IMR-90 (cell line): ENCODE measurements at regions not wholly inside any gene's neighbourhood (a gene's known extent, or its start where the extent isn't known, plus 50 kb on each side); places are given as distances from the start of the nearest gene placed in this dataset.
"Not testable (repeated sequence)": the region's sequence is repeated elsewhere in the genome, so short reads cannot be mapped to it uniquely, and the experiment has no call there.

Experiments
- ATAC-seq: fragments of 200-7000 bp; cut with Tn5 transposase; 2 replicates; pipeline ENCODE4 v1.9.1; 2020; ENCODE audit warnings: low read depth, mild to moderate bottlenecking, moderate library complexity
- BruUV-seq: library from RNA; stranded (reverse); fragments of 400-500 nt; replicated peaks from 2 replicates; lab custom pipeline; 2021; lab: Mats Ljungman, UMichigan
- CTCF ChIA-PET: fragments of 300-600 bp; formaldehyde crosslinking; extraction: SDS; loops from one replicate; lab custom pipeline; 2021; ENCODE audit warnings: antibody characterized with exemption; lab: Yijun Ruan, JAX
- POLR2A ChIA-PET: fragments of 300-600 bp; sonication (Branson Sonifier 250); formaldehyde crosslinking; loops from one replicate; lab custom pipeline; 2022; ENCODE audit warnings: antibody characterized with exemption; ENCODE audit not compliant: unreplicated experiment; lab: Charles Lee
- DNase-seq: peaks from one replicate; pipeline ENCODE4 v3.0.0; 2013
- H2AFZ ChIP-seq: replicated peaks from 2 replicates; pipeline ENCODE3; 2013; ENCODE audit warnings: low read length, mild to moderate bottlenecking; ENCODE audit not compliant: poor library complexity
- H2AK5ac ChIP-seq: 2 replicates; pipeline ENCODE4 v1.6.1; 2013; ENCODE audit warnings: low read depth, low read length, inconsistent platforms
- H2AK9ac ChIP-seq: replicated peaks from 2 replicates; pipeline ENCODE3; 2013; ENCODE audit warnings: mild to moderate bottlenecking, low read depth, low read length, moderate library complexity; ENCODE audit not compliant: poor library complexity
- H2BK120ac ChIP-seq: 2 replicates; pipeline ENCODE4 v1.6.1; 2013; ENCODE audit warnings: low read depth, low read length, inconsistent platforms
- H2BK15ac ChIP-seq: 3 replicates; pipeline ENCODE4 v1.6.1; 2013; ENCODE audit warnings: low read depth, low read length, inconsistent platforms
- H2BK20ac ChIP-seq: 2 replicates; pipeline ENCODE4 v1.6.1; 2013; ENCODE audit warnings: low read depth, mild to moderate bottlenecking, inconsistent platforms, low read length, moderate library complexity
- H2BK5ac ChIP-seq: 2 replicates; pipeline ENCODE4 v1.6.1; 2013; ENCODE audit warnings: mild to moderate bottlenecking, low read depth, low read length, inconsistent platforms; ENCODE audit not compliant: poor library complexity, severe bottlenecking
- H3K14ac ChIP-seq: replicated peaks from 2 replicates; pipeline ENCODE4 v1.6.1; 2013; ENCODE audit warnings: low read depth, low read length, inconsistent platforms
- H3K18ac ChIP-seq: 2 replicates; pipeline ENCODE4 v1.6.1; 2013; ENCODE audit warnings: low read depth, low read length, control low read depth
- H3K23ac ChIP-seq: 2 replicates; pipeline ENCODE4 v1.6.1; 2013; ENCODE audit warnings: low read depth, low read length, inconsistent platforms
- H3K27ac ChIP-seq: 2 replicates; pipeline ENCODE4 v1.5.1; 2013; ENCODE audit warnings: mild to moderate bottlenecking, control low read depth, low read length; ENCODE audit not compliant: insufficient read depth
- H3K27me3 ChIP-seq: 2 replicates; pipeline ENCODE4 v1.6.1; 2013; ENCODE audit warnings: low read length; ENCODE audit not compliant: control insufficient read depth, insufficient read depth
- H3K36me3 ChIP-seq: 2 replicates; pipeline ENCODE4 v1.6.1; 2013; ENCODE audit warnings: low read length, mixed read lengths; ENCODE audit not compliant: control insufficient read depth, insufficient read depth
- H3K4ac ChIP-seq: 2 replicates; pipeline ENCODE4 v1.6.1; 2013; ENCODE audit warnings: low read depth, low read length, inconsistent platforms
- H3K4me1 ChIP-seq: 2 replicates; pipeline ENCODE4 v1.6.1; 2013; ENCODE audit warnings: low read length, mixed read lengths; ENCODE audit not compliant: control insufficient read depth, insufficient read depth
- H3K4me2 ChIP-seq: 2 replicates; pipeline ENCODE4 v1.6.1; 2013; ENCODE audit warnings: low read depth, mild to moderate bottlenecking, control low read depth, low read length, moderate library complexity
- H3K4me3 ChIP-seq: 2 replicates; pipeline ENCODE4 v1.5.1; 2013; ENCODE audit warnings: low read depth, mild to moderate bottlenecking, control low read depth, low read length, moderate library complexity; ENCODE audit not compliant: insufficient read depth
- H3K56ac ChIP-seq: 2 replicates; pipeline ENCODE4 v1.6.1; 2013; ENCODE audit warnings: low read length, inconsistent platforms; ENCODE audit not compliant: insufficient read depth; ENCODE audit errors: extremely low read depth
- H3K79me1 ChIP-seq, 2 experiments: 2 replicates each; pipeline ENCODE4 v1.6.1; 2013; ENCODE audit warnings: low read length in 2 of 2, inconsistent platforms in 1 of 2, low read depth in 1 of 2
- H3K9ac ChIP-seq: 2 replicates; pipeline ENCODE4 v1.6.1; 2013; ENCODE audit warnings: low read depth, low read length, control low read depth
- H3K9me1 ChIP-seq: 2 replicates; pipeline ENCODE4 v1.6.1; 2013; ENCODE audit warnings: low read length, inconsistent platforms; ENCODE audit not compliant: insufficient read depth
- H3K9me3 ChIP-seq: 2 replicates; pipeline ENCODE4 v1.6.1; 2013; ENCODE audit warnings: low read length; ENCODE audit not compliant: control insufficient read depth, insufficient read depth
- H4K20me1 ChIP-seq: 2 replicates; pipeline ENCODE4 v1.6.1; 2013; ENCODE audit warnings: low read length, inconsistent platforms; ENCODE audit not compliant: insufficient read depth
- H4K5ac ChIP-seq: 2 replicates; pipeline ENCODE4 v1.6.1; 2013; ENCODE audit warnings: mild to moderate bottlenecking, low read depth, low read length, control low read depth
- H4K8ac ChIP-seq, 2 experiments: 2 replicates each; pipeline ENCODE4 v1.6.1; 2013; ENCODE audit warnings: low read depth in 2 of 2, low read length in 2 of 2, control low read depth in 1 of 2, inconsistent platforms in 1 of 2
- H4K91ac ChIP-seq: 2 replicates; pipeline ENCODE4 v1.6.1; 2013; ENCODE audit warnings: low read depth, low read length, inconsistent platforms; ENCODE audit not compliant: insufficient read depth
- BHLHE40 ChIP-seq: fragments of 150-350 bp; IDR thresholded peaks from 2 replicates; pipeline ENCODE4 v1.6.1; 2016; ENCODE audit warnings: mild to moderate bottlenecking, low read depth, low read length
- MXI1 ChIP-seq: IDR thresholded peaks from 2 replicates; pipeline ENCODE4 v1.6.1; 2012; ENCODE audit warnings: low read depth, mild to moderate bottlenecking, low read length, moderate library complexity, borderline replicate concordance
- RCOR1 ChIP-seq: IDR thresholded peaks from 2 replicates; pipeline ENCODE4 v1.6.1; 2012; ENCODE audit warnings: mild to moderate bottlenecking, low read length, improper control_type of control experiment; ENCODE audit not compliant: insufficient replicate concordance
- WGBS, 2 experiments: methylation state at CpG; one replicate each; pipeline versions ENCODE4 v1.1.5 to v1.1.7; 2013; ENCODE audit warnings: missing lambda C conversion rate in 2 of 2; ENCODE audit not compliant: insufficient read length in 1 of 2; ENCODE audit errors: extremely low coverage in 2 of 2; 5-methylcytosine and 5-hydroxymethylcytosine counted together
- dilution Hi-C: fragments of 300-500 bp; cut with HindIII; formaldehyde crosslinking; loops from one replicate; pipeline ENCODE4 v1.14.3; 2018; ENCODE audit warnings: low sequenced_read_pairs; ENCODE audit not compliant: unreplicated experiment
- in situ Hi-C: fragments of 300-500 bp; cut with MboI; formaldehyde crosslinking; loops from 3 replicates; pipeline ENCODE4 v1.14.3; 2019; ENCODE audit warnings: low sequenced_read_pairs, inconsistent platforms, mixed read lengths
- intact Hi-C: fragments of 100-400 bp; cut with micrococcal nuclease; formaldehyde crosslinking; loops from 2 replicates; pipeline ENCODE4 v1.10.0; 2022

DNA sequence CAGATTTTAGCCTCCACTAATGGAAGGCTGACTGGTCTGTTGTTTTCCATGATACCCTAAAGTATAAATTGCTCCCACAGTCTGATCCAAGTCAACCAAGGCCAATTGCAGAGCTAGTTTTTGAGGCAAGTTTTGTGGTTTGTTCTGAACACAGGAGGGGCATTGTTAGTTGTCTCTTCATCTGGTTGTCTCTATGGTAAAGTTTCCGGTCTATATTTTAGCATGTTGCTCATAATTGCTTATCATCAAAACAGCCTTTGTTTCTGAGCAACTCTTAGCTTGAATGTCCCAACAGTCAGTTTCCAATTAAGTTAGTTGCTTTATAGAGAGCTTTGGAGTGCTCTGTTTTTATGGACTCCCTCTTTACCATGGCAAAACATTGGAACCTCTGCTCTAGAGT is 217.6 kb upstream of the CARD18 start:
- H3K79me1 ChIP-seq: no peaks in the 10 kb centered on the region
- intact Hi-C loops: no loop called here
- H3K14ac ChIP-seq: no peak overlapping the region
- no peak overlapping the region for H4K8ac ChIP-seq
- no peaks in the 10 kb centered on the region for H3K4me1 ChIP-seq
- H3K23ac ChIP-seq: no peak overlapping the region
- H3K4ac ChIP-seq: no peak overlapping the region
- H4K5ac ChIP-seq: no peak overlapping the region
- H2BK5ac ChIP-seq: no peak overlapping the region
- H3K9ac ChIP-seq: no peak overlapping the region
- ChIA-PET POLR2A (interaction anchor here (0.6 kb wide), 1 partner anchor 448 kb away, joined by 4 read pairs; no protein-coding TSS in a partner anchor), CTCF (no interaction called here)
- in situ Hi-C loops: no loop called here
- DNase-seq: no peak
- dilution Hi-C loops: no loop called here
- H2BK120ac ChIP-seq: no peak overlapping the region
- H3K56ac ChIP-seq: no peak overlapping the region
- no peak overlapping the region for H2BK20ac ChIP-seq
- no peak overlapping the region for H3K18ac ChIP-seq
- H3K27me3 ChIP-seq: no peaks in the 10 kb centered on the region
- no peak overlapping the region for H3K4me2 ChIP-seq
- H4K91ac ChIP-seq: no peak overlapping the region
- no peak overlapping the region for H2AK5ac ChIP-seq
- no peak overlapping the region for H3K27ac ChIP-seq
- H3K4me3 ChIP-seq: no peak overlapping the region
- no peaks in the 10 kb centered on the region for H3K36me3 ChIP-seq
- no peak overlapping the region for H2AFZ ChIP-seq
- no peaks in the 10 kb centered on the region for H3K9me3 ChIP-seq
- no CpG with 5 or more reads among the region's 1 CpG for WGBS, 2 experiments
- no peaks in the 10 kb centered on the region; the same call in 1 of the 2 replicates for H3K9me1 ChIP-seq
- H4K20me1 ChIP-seq: no peaks in the 10 kb centered on the region
- no peak overlapping the region for H2BK15ac ChIP-seq
- H2AK9ac ChIP-seq: no peak overlapping the region
- BruUV-seq: no TSS peak
- TF ChIP-seq MXI1: no peak
- TF ChIP-seq BHLHE40: no peak
- no peak for TF ChIP-seq RCOR1
- ATAC-seq: no peak

DNA sequence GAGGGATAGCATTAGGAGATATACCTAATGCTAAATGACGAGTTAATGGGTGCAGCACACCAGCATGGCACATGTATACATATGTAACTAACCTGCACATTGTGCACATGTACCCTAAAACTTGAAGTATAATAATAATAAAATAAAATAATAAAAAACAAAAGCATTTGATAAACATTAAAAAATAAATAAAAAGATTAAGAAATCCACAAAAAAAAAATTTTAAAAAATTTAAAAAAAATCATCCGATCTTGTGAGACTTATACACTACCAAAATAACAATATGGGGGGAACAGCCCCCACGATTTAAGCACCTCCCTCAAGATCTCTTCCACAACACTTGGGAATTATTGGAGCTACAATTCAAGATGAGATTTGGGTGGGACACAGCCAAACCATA is 210.3 kb upstream of the CARD18 start:
- H2BK20ac ChIP-seq, H3K18ac ChIP-seq, H3K4me2 ChIP-seq, BruUV-seq, ATAC-seq, intact Hi-C loops, H3K23ac ChIP-seq, in situ Hi-C loops, H2AK5ac ChIP-seq, H2BK120ac ChIP-seq, H2BK15ac ChIP-seq, H3K14ac ChIP-seq, H3K27ac ChIP-seq, H3K4me3 ChIP-seq, H2AFZ ChIP-seq, H3K36me3 ChIP-seq, H4K8ac ChIP-seq, dilution Hi-C loops, H4K5ac ChIP-seq, H4K20me1 ChIP-seq, H3K4ac ChIP-seq, H2BK5ac ChIP-seq, H3K79me1 ChIP-seq, H4K91ac ChIP-seq, H3K9me3 ChIP-seq, H3K9ac ChIP-seq, POLR2A ChIA-PET, CTCF ChIA-PET, DNase-seq, H3K4me1 ChIP-seq, H3K27me3 ChIP-seq, H2AK9ac ChIP-seq, H3K9me1 ChIP-seq, H3K56ac ChIP-seq: not testable (repeated sequence)
- WGBS, 2 experiments: no CpG with 5 or more reads among the region's 3 CpGs
